Muscle layer of duodenum (tissue), 2 donors: ENCODE measurements at regions not wholly inside any gene's neighbourhood (a gene's known extent, or its start where the extent isn't known, plus 50 kb on each side); places are given as distances from the start of the nearest gene placed in this dataset.
"Not testable (repeated sequence)": the region's sequence is repeated elsewhere in the genome, so short reads cannot be mapped to it uniquely, and the experiment has no call there.

Experiments used
- H3K27ac ChIP-seq: one replicate; pipeline ENCODE4 v1.7.0; 2013; ENCODE audit warnings: mild to moderate bottlenecking, low read length
- H3K27me3 ChIP-seq: one replicate; pipeline ENCODE4 v1.7.0; 2013; ENCODE audit warnings: low read depth, mild to moderate bottlenecking, control low read depth, low read length
- H3K36me3 ChIP-seq, 2 donors: one replicate each; pipeline ENCODE4 v1.7.0; 2013; ENCODE audit warnings: low read length in 2 of 2, control low read depth in 1 of 2, mild to moderate bottlenecking in 1 of 2; ENCODE audit not compliant: insufficient read depth in 2 of 2, control insufficient read depth in 1 of 2
- H3K4me1 ChIP-seq, 2 donors: one replicate each; pipeline ENCODE4 v1.7.0; 2013; ENCODE audit warnings: low read length in 2 of 2, mild to moderate bottlenecking in 2 of 2, control low read depth in 1 of 2, moderate library complexity in 1 of 2; ENCODE audit not compliant: insufficient read depth in 2 of 2, control insufficient read depth in 1 of 2
- H3K4me3 ChIP-seq, 2 donors: one replicate each; pipeline ENCODE4 v1.7.0; 2013; ENCODE audit warnings: low read length in 2 of 2, low read depth in 1 of 2, mild to moderate bottlenecking in 1 of 2
- H3K9me3 ChIP-seq, 2 donors: one replicate each; pipeline ENCODE4 v1.7.0; 2013; ENCODE audit warnings: low read length in 2 of 2, control low read depth in 1 of 2, mild to moderate bottlenecking in 1 of 2; ENCODE audit not compliant: control insufficient read depth in 1 of 2
- donor health status: healthy.

- no peaks in the 10 kb centered on the region for H3K36me3 ChIP-seq
- no peak overlapping the region for H3K4me3 ChIP-seq
- peaks cover 4 to 15% of the 10 kb centered on the region in 2 donors for H3K4me1 ChIP-seq
- no peaks in the 10 kb centered on the region for H3K9me3 ChIP-seq
- H3K27me3 ChIP-seq: no peaks in the 10 kb centered on the region
- no peak overlapping the region for H3K27ac ChIP-seq
These were observed 98.2 kb upstream of the NAA20 start for GRCh38 chr20:19918965-19919329.

- Histone ChIP-seq H3K9me3 (no peaks in the 10 kb centered on the region), H3K27me3 (no peaks in the 10 kb centered on the region), H3K36me3 (no peaks in the 10 kb centered on the region), H3K27ac (no peak overlapping the region), H3K4me1 (peaks cover 0 to 12% of the 10 kb centered on the region in 2 donors), H3K4me3 (no peak overlapping the region)
These were observed 96.6 kb upstream of the NAA20 start for GRCh38 chr20:19920381-19921138.

DNA sequence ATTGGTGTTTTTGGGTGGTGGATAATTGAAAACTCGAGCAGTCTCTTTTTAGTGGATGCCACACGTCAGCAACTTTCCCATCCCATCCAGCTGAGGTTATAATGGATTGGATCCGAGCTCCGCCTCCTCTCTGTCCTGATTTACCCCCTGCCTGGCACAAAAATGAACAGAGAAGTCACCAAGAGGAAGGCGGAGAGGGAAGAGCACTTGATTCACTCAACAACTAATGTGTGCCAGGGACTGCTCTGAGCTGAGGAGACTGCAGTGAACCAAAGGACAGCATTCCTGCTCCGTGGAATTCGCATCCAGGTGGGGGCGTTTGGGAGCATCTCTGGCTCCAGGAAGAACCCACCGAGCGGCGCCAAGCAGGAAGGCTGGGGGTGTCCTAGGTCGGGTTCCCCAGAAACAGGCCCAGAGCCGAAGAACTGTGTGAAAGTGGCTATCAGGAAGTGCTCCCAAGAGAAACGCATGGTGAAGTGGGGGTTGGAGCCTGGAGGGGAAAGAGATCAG lies 95.8 kb upstream of the NAA20 start:
- no peak overlapping the region for H3K27ac ChIP-seq
- H3K36me3 ChIP-seq: no peaks in the 10 kb centered on the region
- H3K4me1 ChIP-seq: peaks cover 0 to 12% of the 10 kb centered on the region in 2 donors
- H3K27me3 ChIP-seq: no peaks in the 10 kb centered on the region
- H3K4me3 ChIP-seq: no peak overlapping the region
- no peaks in the 10 kb centered on the region for H3K9me3 ChIP-seq

GRCh38 chr20:19921829-19922228 lies 95.3 kb upstream of the NAA20 start:
- not testable (repeated sequence) for H3K27me3 ChIP-seq, H3K36me3 ChIP-seq, H3K27ac ChIP-seq, H3K4me3 ChIP-seq, H3K9me3 ChIP-seq
- peaks cover 0 to 10% of the 10 kb centered on the region in 2 donors for H3K4me1 ChIP-seq

GRCh38 chr20:19922716-19923115 lies 94.4 kb upstream of the NAA20 start:
- Histone ChIP-seq H3K36me3 (no peaks in the 10 kb centered on the region), H3K4me3 (no peak overlapping the region), H3K9me3 (no peaks in the 10 kb centered on the region), H3K27ac (no peak overlapping the region), H3K4me1 (peaks cover 0 to 3% of the 10 kb centered on the region in 2 donors), H3K27me3 (no peaks in the 10 kb centered on the region)

GRCh38 chr20:19923762-19924161 lies 93.4 kb upstream of the NAA20 start:
- H3K27me3 ChIP-seq: no peaks in the 10 kb centered on the region
- H3K4me3 ChIP-seq: no peak overlapping the region
- no peaks in the 10 kb centered on the region for H3K9me3 ChIP-seq
- no peak overlapping the region for H3K27ac ChIP-seq
- peaks cover 0 to 2% of the 10 kb centered on the region in 2 donors for H3K4me1 ChIP-seq
- no peaks in the 10 kb centered on the region for H3K36me3 ChIP-seq

GRCh38 chr20:19924255-19924654 lies 92.9 kb upstream of the NAA20 start:
- H3K27me3 ChIP-seq: no peaks in the 10 kb centered on the region
- no peak overlapping the region for H3K4me3 ChIP-seq
- no peaks in the 10 kb centered on the region for H3K4me1 ChIP-seq
- no peaks in the 10 kb centered on the region for H3K9me3 ChIP-seq
- no peaks in the 10 kb centered on the region for H3K36me3 ChIP-seq
- H3K27ac ChIP-seq: no peak overlapping the region

DNA sequence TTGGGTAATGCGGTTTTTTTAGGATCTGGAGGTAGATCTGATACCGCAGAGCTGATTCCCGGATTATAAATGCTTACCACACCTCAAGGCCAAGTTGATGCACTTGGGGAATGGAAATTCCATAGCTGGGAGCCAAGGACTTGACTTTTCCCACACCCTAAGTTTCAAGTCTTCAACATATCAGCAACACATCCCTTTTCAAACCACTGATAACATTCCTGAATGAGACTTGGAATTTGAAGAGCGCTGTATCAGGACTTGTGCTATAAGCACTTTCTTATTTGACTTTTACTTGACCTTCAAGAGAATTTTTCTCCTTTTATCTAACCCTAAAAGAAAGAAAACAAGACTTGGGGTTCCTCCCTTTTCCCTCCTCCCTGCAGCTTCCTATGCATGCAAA lies 90.6 kb upstream of the NAA20 start:
- Histone ChIP-seq H3K27me3 (no peaks in the 10 kb centered on the region), H3K36me3 (no peaks in the 10 kb centered on the region), H3K4me1 (no peaks in the 10 kb centered on the region), H3K4me3 (no peak overlapping the region), H3K27ac (no peak overlapping the region), H3K9me3 (no peaks in the 10 kb centered on the region)

DNA sequence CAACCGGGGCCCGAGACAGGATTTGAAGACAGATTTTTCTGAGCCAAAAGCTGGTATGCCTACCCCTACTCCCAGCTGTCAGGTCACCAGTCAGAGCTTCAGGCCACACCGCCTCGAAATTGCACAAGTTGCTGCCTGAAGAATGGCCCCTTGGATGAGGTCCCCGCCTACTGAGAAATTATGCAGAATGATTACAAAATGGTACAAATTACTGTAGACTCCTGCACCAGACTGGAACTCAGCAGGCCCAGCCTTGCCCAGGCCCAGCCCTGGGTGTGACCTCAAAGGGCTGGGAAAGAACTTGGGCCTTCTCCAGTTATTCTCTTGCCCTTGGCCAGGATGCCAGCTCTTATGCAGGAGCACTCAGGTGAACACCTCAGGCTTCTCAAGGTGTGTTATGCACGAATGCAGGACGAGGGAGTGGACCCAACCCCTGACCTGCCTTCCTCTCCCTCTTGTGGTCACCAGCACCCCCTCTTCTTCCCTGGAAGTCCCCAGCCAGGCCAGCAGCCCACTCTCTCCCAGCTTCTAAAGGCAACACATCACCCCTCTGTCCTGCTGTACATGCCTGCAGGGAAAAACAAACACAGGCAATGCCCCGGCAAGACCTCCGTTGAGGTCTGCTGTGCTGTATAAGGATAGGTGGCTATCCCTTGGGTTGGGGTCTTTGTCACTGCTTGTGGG lies 88.7 kb upstream of the NAA20 start:
- Histone ChIP-seq H3K4me1 (peaks cover 0 to 16% of the 10 kb centered on the region in 2 donors), H3K36me3 (no peaks in the 10 kb centered on the region), H3K9me3 (no peaks in the 10 kb centered on the region), H3K27me3 (no peaks in the 10 kb centered on the region), H3K27ac (peak overlapping the region; percentile 56), H3K4me3 (no peak overlapping the region)

DNA sequence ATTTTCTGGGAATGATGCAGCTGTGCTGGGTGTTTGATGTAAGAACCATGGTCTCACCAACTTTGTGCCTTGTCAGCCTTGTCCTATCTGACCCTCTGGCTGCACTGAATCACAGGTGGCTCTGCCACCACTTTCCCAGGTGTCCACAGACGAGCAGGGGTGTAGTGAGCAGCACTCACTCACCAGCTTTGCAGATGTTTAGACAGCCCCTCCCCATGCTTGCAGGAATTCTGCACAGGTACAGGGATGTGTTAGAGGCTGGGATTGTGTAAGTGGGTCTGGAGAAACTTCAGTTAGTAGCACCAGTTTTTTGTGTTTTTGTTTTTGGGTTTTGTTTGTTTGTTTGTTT lies 88.2 kb upstream of the NAA20 start:
- Histone ChIP-seq H3K9me3 (no peaks in the 10 kb centered on the region), H3K4me1 (peaks cover 0 to 18% of the 10 kb centered on the region in 2 donors), H3K27me3 (no peaks in the 10 kb centered on the region), H3K4me3 (no peak overlapping the region), H3K27ac (no peak overlapping the region), H3K36me3 (no peaks in the 10 kb centered on the region)

DNA sequence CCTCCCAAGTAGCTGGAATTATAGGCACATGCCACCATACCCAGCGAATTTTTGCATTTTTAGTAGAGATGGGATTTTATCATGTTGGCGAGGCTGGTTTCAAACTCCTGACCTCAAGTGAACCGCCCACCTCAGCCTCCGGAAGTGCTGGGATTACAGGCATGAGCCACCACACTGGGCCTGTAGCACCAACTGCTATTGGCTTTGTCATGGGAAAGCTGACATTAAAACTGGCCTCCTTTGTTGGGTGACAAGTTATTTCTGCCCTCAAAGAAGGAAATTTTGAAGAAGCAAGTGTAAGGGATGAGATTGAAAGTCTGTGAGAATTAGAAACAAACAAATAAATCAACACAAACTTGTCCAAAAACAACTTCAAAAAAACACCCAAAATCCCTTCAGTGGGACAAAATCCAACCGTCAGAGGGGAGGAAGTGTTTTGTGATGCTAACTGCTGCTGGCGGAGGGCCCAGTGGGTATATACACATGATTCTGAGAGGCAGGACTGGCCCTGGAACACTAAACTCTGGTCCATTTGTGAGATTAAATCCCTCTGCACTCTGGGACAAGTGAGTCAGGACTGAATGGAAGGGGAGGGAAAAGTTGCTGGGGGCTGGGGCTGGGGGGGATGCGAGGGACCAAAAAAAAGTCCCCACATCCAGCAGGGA lies 87.5 kb upstream of the NAA20 start:
- Histone ChIP-seq H3K36me3 (no peaks in the 10 kb centered on the region), H3K27me3 (no peaks in the 10 kb centered on the region), H3K9me3 (no peaks in the 10 kb centered on the region), H3K27ac (no peak overlapping the region), H3K4me1 (peaks cover 4 to 18% of the 10 kb centered on the region in 2 donors), H3K4me3 (no peak overlapping the region)
